GM21367 (cell line): ENCODE measurements at regions not wholly inside any gene's neighbourhood (a gene's known extent, or its start where the extent isn't known, plus 50 kb on each side); places are given as distances from the start of the nearest gene placed in this dataset.
"Not testable (repeated sequence)": the region's sequence is repeated elsewhere in the genome, so short reads cannot be mapped to it uniquely, and the experiment has no call there.

Experiments
- ATAC-seq: cut with Tn5 transposase; IDR thresholded peaks from one replicate; pipeline ENCODE4 v1.9.1; 2021; ENCODE audit not compliant: unreplicated experiment

- no peak for ATAC-seq
These were observed 66.0 kb downstream of the KBTBD8 start for GRCh38 chr3:67064105-67064504.

DNA sequence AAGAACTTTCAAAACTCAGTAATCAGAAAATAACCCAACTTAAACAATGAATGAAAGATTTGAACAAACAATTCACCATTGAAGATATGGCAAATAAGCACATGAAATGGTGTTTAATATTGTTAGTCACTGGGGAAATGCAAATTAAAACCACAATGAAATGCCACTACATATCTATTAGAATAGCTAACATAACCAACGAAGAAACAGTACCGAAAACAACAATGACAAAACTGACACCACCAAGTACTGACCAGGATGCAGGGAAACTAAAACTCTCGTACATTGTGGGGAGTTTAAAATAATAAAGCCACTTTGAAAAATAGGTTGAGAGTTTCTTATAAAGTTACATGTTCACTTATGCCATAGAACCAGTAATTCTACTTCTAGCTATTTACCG is 69.1 kb downstream of the KBTBD8 start:
- peak; percentile 90 for ATAC-seq

DNA sequence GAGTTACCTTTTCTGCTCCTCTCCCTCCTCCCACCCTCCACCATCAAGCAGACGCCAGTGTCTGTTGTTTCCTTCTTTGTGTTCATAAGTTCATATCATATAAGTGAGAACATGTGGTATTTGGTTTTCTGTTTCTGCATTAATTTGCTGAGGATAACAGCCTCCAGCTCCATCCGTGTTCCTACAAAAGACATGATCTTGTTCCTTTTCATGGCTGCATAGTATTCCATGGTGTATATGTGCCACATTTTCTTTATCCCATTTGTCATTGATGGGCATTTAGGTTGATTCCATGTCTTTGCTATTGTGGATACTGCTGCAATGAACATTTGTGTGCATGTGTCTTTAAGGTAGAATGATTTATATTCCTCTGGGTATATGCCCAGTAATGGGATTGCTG is 74.5 kb downstream of the KBTBD8 start:
- ATAC-seq: not testable (repeated sequence)

DNA sequence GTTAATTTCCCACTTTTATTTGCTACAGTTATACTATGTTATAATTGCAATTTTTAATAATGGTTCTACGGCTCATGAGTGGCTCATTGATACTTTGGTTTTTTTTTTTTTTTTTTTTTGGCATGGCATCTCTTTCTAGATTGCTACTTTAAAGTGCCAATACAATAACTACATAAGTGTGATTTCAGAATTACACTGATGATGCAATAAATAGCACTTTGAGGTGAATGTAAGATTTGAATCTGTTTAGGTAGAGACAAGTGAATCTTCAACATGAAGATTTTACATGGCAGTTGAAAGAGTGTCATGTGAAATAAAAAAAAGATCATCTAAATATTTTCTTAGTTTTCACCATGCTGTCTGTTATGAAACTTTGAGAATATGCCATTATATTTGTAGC is 75.7 kb downstream of the KBTBD8 start:
- no peak for ATAC-seq

GRCh38 chr3:67075295-67075694 is 77.2 kb downstream of the KBTBD8 start:
- ATAC-seq: no peak

GRCh38 chr3:67076607-67077006 is 78.5 kb downstream of the KBTBD8 start:
- ATAC-seq: no peak

DNA sequence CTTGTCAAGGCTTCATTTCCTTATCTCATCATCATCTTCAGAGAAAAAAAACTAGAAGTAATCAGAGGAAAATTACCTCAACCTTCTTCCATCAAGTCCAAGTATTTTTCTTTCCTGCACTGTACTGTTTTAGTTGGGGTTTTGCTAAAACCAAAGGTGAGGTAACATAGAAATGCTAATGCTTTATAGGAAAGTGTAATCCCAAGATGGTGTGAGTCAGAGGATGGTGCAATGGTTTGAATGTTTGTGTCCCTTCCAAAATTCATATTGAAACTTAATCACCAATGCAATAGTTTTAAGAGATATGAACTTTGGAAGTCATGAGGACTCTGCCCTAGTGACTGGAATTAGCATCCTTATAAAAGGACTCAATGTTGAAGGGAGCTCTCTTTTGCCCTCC is 79.5 kb downstream of the KBTBD8 start:
- ATAC-seq: no peak

DNA sequence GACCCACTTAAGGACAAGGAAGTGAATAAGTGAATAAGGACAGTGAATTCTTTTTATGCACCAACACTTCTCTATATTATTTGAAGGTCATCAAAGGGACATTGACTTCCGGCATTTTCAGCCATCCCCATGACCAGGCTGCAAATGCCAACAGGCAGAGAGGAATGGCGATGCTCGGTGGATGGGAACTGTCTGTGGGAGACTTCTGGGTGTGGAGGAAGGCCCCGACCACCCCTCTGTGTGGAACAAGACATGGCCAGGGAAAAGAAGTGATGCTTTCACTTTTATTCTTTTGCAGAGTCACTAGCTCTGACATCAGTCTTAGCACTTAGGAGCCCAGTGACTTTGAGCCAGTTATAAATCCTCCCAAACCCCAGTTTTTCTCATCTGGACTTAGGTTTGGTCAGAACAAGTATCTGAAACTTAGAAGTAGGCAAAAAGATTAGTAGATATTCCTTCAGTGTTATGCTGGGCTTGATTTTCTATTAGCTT is 84.5 kb downstream of the KBTBD8 start:
- no peak for ATAC-seq

DNA sequence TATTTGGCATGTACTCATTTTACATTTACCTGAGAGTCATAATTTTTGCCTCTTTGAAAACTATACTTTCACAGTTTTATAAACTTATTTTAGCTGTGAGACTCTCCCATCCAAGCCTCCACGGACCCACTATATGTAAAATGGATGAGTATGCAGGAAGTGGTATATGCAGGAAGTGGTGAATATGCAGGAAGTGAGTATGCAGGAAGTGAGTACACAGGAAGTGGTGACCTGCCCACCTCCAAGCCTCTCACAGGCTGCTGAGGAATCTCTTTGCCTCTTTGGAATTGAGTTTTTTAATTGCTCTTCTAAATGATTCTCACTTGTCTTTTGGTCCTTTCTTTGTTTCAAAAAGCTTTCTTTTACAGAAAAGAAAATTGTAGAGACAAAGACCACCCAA is 85.2 kb downstream of the KBTBD8 start:
- ATAC-seq: peak; percentile 80

DNA sequence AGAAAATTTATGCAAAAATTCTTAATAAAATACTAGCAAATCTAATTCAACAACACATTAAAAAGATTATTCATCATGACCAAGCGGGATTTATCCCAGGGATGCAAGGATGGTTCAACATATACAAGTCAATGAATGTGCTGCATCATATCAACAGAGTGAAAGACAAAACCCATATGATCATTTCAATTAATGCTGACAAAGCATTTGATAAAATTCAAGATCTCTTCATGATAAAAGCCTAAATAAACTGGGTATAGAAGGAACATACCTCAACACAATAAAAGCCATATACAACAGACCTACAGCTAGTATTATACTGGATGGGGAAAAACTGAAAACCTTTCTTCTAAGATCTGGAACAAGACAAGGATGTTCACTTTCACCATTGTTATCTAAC is 89.7 kb downstream of the KBTBD8 start:
- ATAC-seq: no peak

- ATAC-seq: no peak
These were observed 92.4 kb downstream of the KBTBD8 start for GRCh38 chr3:67090474-67090873.

GRCh38 chr3:67093305-67093704 is 95.2 kb downstream of the KBTBD8 start:
- ATAC-seq: no peak

- no peak for ATAC-seq
These were observed 96.1 kb downstream of the KBTBD8 start for GRCh38 chr3:67094167-67094566.

GRCh38 chr3:67094774-67095173 is 96.7 kb downstream of the KBTBD8 start:
- ATAC-seq: no peak

- no peak for ATAC-seq
These were observed 106.3 kb downstream of the KBTBD8 start for GRCh38 chr3:67104388-67104787.

DNA sequence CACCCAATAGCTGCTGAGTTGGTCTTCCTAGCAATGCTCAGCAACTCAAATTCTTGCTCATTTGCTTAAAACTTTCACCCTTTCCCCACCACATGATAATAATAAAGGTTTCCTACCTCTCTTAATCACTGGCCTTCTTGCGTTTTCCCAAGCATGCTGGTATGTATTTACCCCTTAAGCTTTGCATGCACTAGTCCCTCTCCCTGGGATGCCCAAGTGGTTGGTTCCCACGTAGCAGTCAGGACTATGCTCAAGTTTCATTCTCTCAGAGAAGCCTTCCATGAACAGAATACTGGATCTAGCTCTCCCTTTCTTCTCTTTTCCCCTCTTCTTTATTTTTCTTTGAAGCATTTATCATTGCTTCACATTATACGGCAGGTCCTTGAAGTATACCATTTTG is 108.8 kb downstream of the KBTBD8 start:
- ATAC-seq: no peak

- ATAC-seq: no peak
These were observed 111.6 kb downstream of the KBTBD8 start for GRCh38 chr3:67109651-67110204.

DNA sequence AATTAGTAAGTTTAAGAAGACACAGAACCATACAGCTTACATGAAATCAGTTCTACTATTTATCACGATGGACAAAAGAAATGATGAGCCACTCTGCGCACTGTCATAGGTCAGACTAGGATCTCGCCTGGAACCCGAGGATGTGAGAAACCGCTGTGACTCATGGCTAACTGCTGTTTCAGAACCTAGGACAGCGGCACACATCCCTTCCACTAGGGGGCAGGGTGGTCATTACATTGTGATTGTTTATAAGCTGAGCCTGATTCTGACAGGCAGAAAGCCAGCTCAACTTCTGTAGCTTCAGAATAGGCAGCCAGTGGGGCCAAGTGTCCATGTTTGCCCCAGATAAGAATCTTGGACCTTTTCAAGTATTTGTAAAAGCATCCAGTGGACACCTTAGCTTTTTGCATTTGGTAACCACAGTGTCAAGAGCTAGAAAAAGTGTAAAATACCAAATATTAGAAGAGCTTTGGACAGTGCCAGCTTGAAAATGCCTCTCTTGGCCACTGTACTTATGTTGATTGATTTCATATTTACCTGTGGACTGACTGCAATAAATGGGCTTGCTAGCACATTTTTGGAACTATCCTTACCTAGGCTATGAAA is 115.8 kb downstream of the KBTBD8 start:
- ATAC-seq: peak; percentile 99

DNA sequence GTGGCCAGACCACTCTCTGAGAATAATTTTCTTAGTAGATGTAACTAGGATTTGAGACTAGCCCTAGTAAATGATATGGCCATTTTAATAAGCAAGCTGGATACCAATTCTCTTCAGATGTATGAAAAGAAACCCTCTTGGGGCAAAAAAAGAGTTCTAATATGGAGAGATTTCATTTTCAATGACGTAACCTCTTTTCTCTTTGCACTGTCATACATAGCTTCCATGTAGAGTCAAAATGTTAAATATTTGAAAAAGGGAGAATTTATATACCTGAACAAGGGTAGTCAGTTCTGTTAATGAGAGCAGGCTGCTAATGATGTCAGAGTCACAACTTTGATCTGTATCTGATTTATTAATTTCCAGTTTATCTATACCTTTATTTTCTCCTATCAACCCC is 120.0 kb downstream of the KBTBD8 start:
- ATAC-seq: no peak

GRCh38 chr3:67118635-67119034 is 120.5 kb downstream of the KBTBD8 start:
- ATAC-seq: no peak

DNA sequence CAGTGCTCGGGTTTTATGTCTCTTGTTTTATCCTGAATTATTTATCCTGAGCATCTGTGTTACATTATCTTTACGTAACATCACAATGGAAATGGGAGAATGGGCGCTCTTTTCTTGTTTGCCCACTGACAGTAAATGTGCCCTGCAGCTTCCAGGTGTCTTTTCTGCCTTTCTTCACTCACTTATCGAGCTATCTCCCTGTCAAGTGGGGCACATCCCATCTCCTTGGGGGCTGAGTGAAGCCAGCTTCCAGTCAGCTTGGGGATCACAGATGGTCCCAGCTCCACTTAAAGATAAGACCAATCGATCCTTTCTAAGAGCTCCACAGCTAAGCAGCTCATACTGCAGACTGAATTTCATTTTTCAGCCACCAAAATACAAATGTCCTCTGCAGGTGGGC is 125.8 kb downstream of the KBTBD8 start:
- ATAC-seq: no peak

DNA sequence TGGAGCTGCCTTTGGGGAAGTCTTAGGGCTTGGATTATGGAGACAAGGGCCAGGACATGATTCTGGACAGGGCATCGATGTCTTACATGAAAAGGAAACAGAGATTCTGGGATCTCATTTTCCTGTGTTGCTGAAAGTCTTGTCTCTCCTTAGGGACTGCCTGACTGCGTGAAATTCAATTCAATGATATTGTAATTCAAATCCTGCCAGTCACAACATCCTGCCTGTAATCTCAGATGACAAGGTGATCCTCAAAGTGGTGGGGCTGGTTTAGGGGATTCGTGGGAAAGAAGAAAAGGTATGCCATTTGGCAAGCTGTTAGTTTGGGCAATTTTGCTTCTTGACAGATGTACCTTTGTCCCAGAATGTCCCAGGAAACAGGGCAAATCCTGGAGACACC is 129.1 kb downstream of the KBTBD8 start:
- no peak for ATAC-seq

- no peak for ATAC-seq
These were observed 144.3 kb downstream of the KBTBD8 start for GRCh38 chr3:67142432-67142831.
